ENCODE measurements at regions not wholly inside any gene's neighbourhood (a gene's known extent, or its start where the extent isn't known, plus 50 kb on each side); places are given as distances from the start of the nearest gene placed in this dataset.
"Not testable (repeated sequence)": the region's sequence is repeated elsewhere in the genome, so short reads cannot be mapped to it uniquely, and the experiment has no call there.

- TF ChIP-seq, protein P1, sequence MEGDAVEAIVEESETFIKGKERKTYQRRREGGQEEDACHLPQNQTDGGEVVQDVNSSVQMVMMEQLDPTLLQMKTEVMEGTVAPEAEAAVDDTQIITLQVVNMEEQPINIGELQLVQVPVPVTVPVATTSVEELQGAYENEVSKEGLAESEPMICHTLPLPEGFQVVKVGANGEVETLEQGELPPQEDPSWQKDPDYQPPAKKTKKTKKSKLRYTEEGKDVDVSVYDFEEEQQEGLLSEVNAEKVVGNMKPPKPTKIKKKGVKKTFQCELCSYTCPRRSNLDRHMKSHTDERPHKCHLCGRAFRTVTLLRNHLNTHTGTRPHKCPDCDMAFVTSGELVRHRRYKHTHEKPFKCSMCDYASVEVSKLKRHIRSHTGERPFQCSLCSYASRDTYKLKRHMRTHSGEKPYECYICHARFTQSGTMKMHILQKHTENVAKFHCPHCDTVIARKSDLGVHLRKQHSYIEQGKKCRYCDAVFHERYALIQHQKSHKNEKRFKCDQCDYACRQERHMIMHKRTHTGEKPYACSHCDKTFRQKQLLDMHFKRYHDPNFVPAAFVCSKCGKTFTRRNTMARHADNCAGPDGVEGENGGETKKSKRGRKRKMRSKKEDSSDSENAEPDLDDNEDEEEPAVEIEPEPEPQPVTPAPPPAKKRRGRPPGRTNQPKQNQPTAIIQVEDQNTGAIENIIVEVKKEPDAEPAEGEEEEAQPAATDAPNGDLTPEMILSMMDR (IDR thresholded peaks at IDR 0.05; ENCODE audit: insufficient read depth, low read length), result not testable (repeated sequence)
- TF ChIP-seq REST (IDR thresholded peaks at IDR 0.05; ENCODE audit: insufficient replicate concordance, low read depth), result not testable (repeated sequence)
Measured at GRCh38 chr18:15060279-15060880, 312.4 kb downstream of the ANKRD30B start.
